ENCODE measurements at regions not wholly inside any gene's neighbourhood (a gene's known extent, or its start where the extent isn't known, plus 50 kb on each side); places are given as distances from the start of the nearest gene placed in this dataset.

- Histone ChIP-seq H3K27me3 (no peaks in the 10 kb centered on the region), H3K4me1 (no peaks in the 10 kb centered on the region), H3K36me3 (no peaks in the 10 kb centered on the region), H3K9me3 (no peaks in the 10 kb centered on the region), H3K27ac (no peak overlapping the region), H3K4me3 (replicated peaks in 1 of 3) (no peak overlapping the region)
- 70 to 74% methylated on average over 2 of the region's 2 CpGs for WGBS, 2 donors
- TF ChIP-seq CTCF (IDR thresholded peaks at IDR 0.05): no peak
- TF ChIP-seq POLR2A (IDR thresholded peaks at IDR 0.05): no peak
- intact Hi-C loops (cut with DNase I): no loop called here
- DNase-seq: no peak
Measured at GRCh38 chr18:29653671-29654215, 1388.8 kb downstream of the DSC3 start.

GRCh38 chr18:29652797-29653196 is 1389.7 kb downstream of the DSC3 start:
- Histone ChIP-seq H3K27me3 (no peaks in the 10 kb centered on the region), H3K27ac (no peak overlapping the region), H3K4me3 (replicated peaks in 1 of 3) (no peak overlapping the region), H3K9me3 (no peaks in the 10 kb centered on the region), H3K36me3 (no peaks in the 10 kb centered on the region), H3K4me1 (no peaks in the 10 kb centered on the region)
- DNase-seq: no peak
- 58 to 75% methylated on average over 2 of the region's 2 CpGs for WGBS, 2 donors
- TF ChIP-seq CTCF (IDR thresholded peaks at IDR 0.05) (no peak), POLR2A (IDR thresholded peaks at IDR 0.05) (no peak)
- intact Hi-C loops (cut with DNase I): no loop called here

- no peak for DNase-seq
- Histone ChIP-seq H3K9me3 (no peaks in the 10 kb centered on the region), H3K36me3 (no peaks in the 10 kb centered on the region), H3K4me3 (replicated peaks in 1 of 3) (no peak overlapping the region), H3K4me1 (no peaks in the 10 kb centered on the region), H3K27me3 (no peaks in the 10 kb centered on the region), H3K27ac (no peak overlapping the region)
- intact Hi-C loops (cut with DNase I): no loop called here
- 82% methylated on average over 3 of the region's 3 CpGs for WGBS, 2 donors
- no peak for TF ChIP-seq CTCF (IDR thresholded peaks at IDR 0.05)
- TF ChIP-seq POLR2A (IDR thresholded peaks at IDR 0.05): no peak
Measured at GRCh38 chr18:29651122-29651680, 1391.3 kb downstream of the DSC3 start.

- Histone ChIP-seq H3K27me3 (no peaks in the 10 kb centered on the region), H3K36me3 (no peaks in the 10 kb centered on the region), H3K9me3 (no peaks in the 10 kb centered on the region), H3K4me3 (replicated peaks in 1 of 3) (no peak overlapping the region), H3K27ac (no peak overlapping the region), H3K4me1 (no peaks in the 10 kb centered on the region)
- WGBS, 2 donors: 62 to 68% methylated on average over 1 of the region's 1 CpG
- TF ChIP-seq POLR2A (IDR thresholded peaks at IDR 0.05) (no peak), CTCF (IDR thresholded peaks at IDR 0.05) (no peak)
- no peak for DNase-seq
- intact Hi-C loops (cut with DNase I): no loop called here
Measured at GRCh38 chr18:29648891-29649290, 1393.7 kb downstream of the DSC3 start.

- Histone ChIP-seq H3K36me3 (no peaks in the 10 kb centered on the region), H3K4me3 (replicated peaks in 1 of 3) (no peak overlapping the region), H3K27ac (no peak overlapping the region), H3K9me3 (no peaks in the 10 kb centered on the region), H3K4me1 (no peaks in the 10 kb centered on the region), H3K27me3 (no peaks in the 10 kb centered on the region)
- no peak for TF ChIP-seq CTCF (IDR thresholded peaks at IDR 0.05)
- no peak for TF ChIP-seq POLR2A (IDR thresholded peaks at IDR 0.05)
- no peak for DNase-seq
- intact Hi-C loops (cut with DNase I): no loop called here
- 74 to 81% methylated on average over 1 of the region's 1 CpG for WGBS, 2 donors
Measured at GRCh38 chr18:29647700-29648099, 1394.8 kb downstream of the DSC3 start.
